Mesenchymal stem cell (in vitro differentiated cells and primary cell): ENCODE measurements at regions not wholly inside any gene's neighbourhood (a gene's known extent, or its start where the extent isn't known, plus 50 kb on each side); places are given as distances from the start of the nearest gene placed in this dataset. TPM values are rescaled to one million over a fixed set of nuclear protein-coding genes. Genes with fewer than 3 reads are reported as not detected.

Source experiments
- DNase-seq: peaks from one replicate; pipeline ENCODE4 v3.0.0-alpha.2; 2013
- H2AFZ ChIP-seq: one replicate; pipeline ENCODE4 v1.6.1; 2013; ENCODE audit warnings: low read depth, mild to moderate bottlenecking, control low read depth, inconsistent platforms, low read length, moderate library complexity
- H2AK5ac ChIP-seq: 2 replicates; pipeline ENCODE4 v1.6.1; 2013; ENCODE audit warnings: low read length, moderate library complexity, mild to moderate bottlenecking, inconsistent platforms; ENCODE audit not compliant: severe bottlenecking
- H2BK120ac ChIP-seq: one replicate; pipeline ENCODE4 v1.6.1; 2013; ENCODE audit warnings: low read depth, mild to moderate bottlenecking, inconsistent platforms, low read length, moderate library complexity
- H2BK12ac ChIP-seq, 2 experiments: one replicate each; pipeline ENCODE4 v1.6.1; 2013; ENCODE audit warnings: inconsistent platforms in 2 of 2, low read length in 2 of 2, mild to moderate bottlenecking in 2 of 2, moderate library complexity in 2 of 2, control low read depth in 1 of 2
- H2BK15ac ChIP-seq: one replicate; pipeline ENCODE4 v1.6.1; 2013; ENCODE audit warnings: mild to moderate bottlenecking, low read depth, inconsistent platforms; ENCODE audit not compliant: poor library complexity, severe bottlenecking
- H2BK5ac ChIP-seq: 2 replicates; pipeline ENCODE4 v1.6.1; 2013; ENCODE audit warnings: low read depth, mild to moderate bottlenecking, low read length, control low read depth, inconsistent platforms; ENCODE audit not compliant: poor library complexity, severe bottlenecking
- H3K14ac ChIP-seq, 2 experiments: one replicate each; pipeline ENCODE4 v1.6.1; 2013; ENCODE audit warnings: inconsistent platforms in 2 of 2, low read length in 2 of 2, control low read depth in 1 of 2, mild to moderate bottlenecking in 1 of 2, moderate library complexity in 1 of 2
- H3K18ac ChIP-seq, 2 experiments: one replicate each; pipeline ENCODE4 v1.6.1; 2013; ENCODE audit warnings: inconsistent platforms in 2 of 2, low read length in 2 of 2, control low read depth in 1 of 2, low read depth in 1 of 2, mild to moderate bottlenecking in 1 of 2
- H3K23ac ChIP-seq, 2 experiments: one replicate each; pipeline ENCODE4 v1.6.1; 2013; ENCODE audit warnings: inconsistent platforms in 2 of 2, low read length in 2 of 2, mild to moderate bottlenecking in 2 of 2, moderate library complexity in 2 of 2, control low read depth in 1 of 2
- H3K27ac ChIP-seq: 2 replicates; pipeline ENCODE4 v1.5.1; 2013; ENCODE audit warnings: mild to moderate bottlenecking, moderate library complexity, low read length, control low read depth, inconsistent platforms; ENCODE audit not compliant: poor library complexity, severe bottlenecking
- H3K27me3 ChIP-seq, 2 experiments: 2 replicates each; pipeline versions ENCODE4 v1.6.1 to v1.7.0; 2013; ENCODE audit warnings: low read length in 2 of 2, mild to moderate bottlenecking in 2 of 2, moderate library complexity in 2 of 2, control low read depth in 1 of 2, inconsistent platforms in 1 of 2; ENCODE audit not compliant: control insufficient read depth in 1 of 2, insufficient read depth in 1 of 2
- H3K36me3 ChIP-seq, 2 experiments: 2 replicates each; pipeline versions ENCODE4 v1.6.1 to v1.7.0; 2013; ENCODE audit warnings: low read length in 2 of 2, control low read depth in 1 of 2, inconsistent platforms in 1 of 2, low read depth in 1 of 2, mild to moderate bottlenecking in 1 of 2; ENCODE audit not compliant: insufficient read depth in 2 of 2, control insufficient read depth in 1 of 2
- H3K4ac ChIP-seq, 2 experiments: one replicate each; pipeline ENCODE4 v1.6.1; 2013; ENCODE audit warnings: inconsistent platforms in 2 of 2, low read length in 2 of 2, mild to moderate bottlenecking in 2 of 2, moderate library complexity in 2 of 2, control low read depth in 1 of 2, low read depth in 1 of 2
- H3K4me1 ChIP-seq: 2 replicates; pipeline ENCODE4 v1.6.1; 2013; ENCODE audit warnings: low read depth, low read length, control low read depth; ENCODE audit not compliant: control insufficient read depth, insufficient read depth
- H3K4me2 ChIP-seq: 2 replicates; pipeline ENCODE4 v1.6.1; 2013; ENCODE audit warnings: low read length, mild to moderate bottlenecking, inconsistent platforms; ENCODE audit not compliant: poor library complexity, severe bottlenecking
- H3K4me3 ChIP-seq, 2 experiments: 2 replicates each; pipeline versions ENCODE4 v1.5.1 to v1.7.0; 2013; ENCODE audit warnings: low read length in 2 of 2, mild to moderate bottlenecking in 2 of 2, control low read depth in 1 of 2, low read depth in 1 of 2; ENCODE audit not compliant: insufficient read depth in 1 of 2
- H3K79me1 ChIP-seq: replicated peaks from 2 replicates; pipeline ENCODE4 v1.6.1; 2013; ENCODE audit warnings: mild to moderate bottlenecking, control low read depth, low read length, inconsistent platforms; ENCODE audit not compliant: poor library complexity, severe bottlenecking
- H3K9ac ChIP-seq: 2 replicates; pipeline ENCODE4 v1.7.0; 2013; ENCODE audit warnings: mild to moderate bottlenecking, low read length, moderate library complexity
- H3K9me3 ChIP-seq: 2 replicates; pipeline ENCODE4 v1.7.0; 2013; ENCODE audit warnings: mild to moderate bottlenecking, low read length; ENCODE audit not compliant: control insufficient read depth
- H4K8ac ChIP-seq: one replicate; pipeline ENCODE4 v1.6.1; 2013; ENCODE audit warnings: inconsistent platforms, mild to moderate bottlenecking, low read length, moderate library complexity
- H4K91ac ChIP-seq: one replicate; pipeline ENCODE4 v1.6.1; 2013; ENCODE audit warnings: mild to moderate bottlenecking, low read length, inconsistent platforms
- WGBS: methylation state at CpG from one replicate; pipeline ENCODE4 v1.1.7; 2013; ENCODE audit warnings: mixed read lengths; 5-methylcytosine and 5-hydroxymethylcytosine counted together
- small RNA-seq: library from polyadenylated mRNA; stranded (forward); fragments of <200 nt; extraction: miRNeasy Mini kit (QIAGEN cat#:217004); gene quantifications from one replicate; pipeline ENCODE3, GENCODE V24; 2013; ENCODE audit warnings: low read depth

DNA sequence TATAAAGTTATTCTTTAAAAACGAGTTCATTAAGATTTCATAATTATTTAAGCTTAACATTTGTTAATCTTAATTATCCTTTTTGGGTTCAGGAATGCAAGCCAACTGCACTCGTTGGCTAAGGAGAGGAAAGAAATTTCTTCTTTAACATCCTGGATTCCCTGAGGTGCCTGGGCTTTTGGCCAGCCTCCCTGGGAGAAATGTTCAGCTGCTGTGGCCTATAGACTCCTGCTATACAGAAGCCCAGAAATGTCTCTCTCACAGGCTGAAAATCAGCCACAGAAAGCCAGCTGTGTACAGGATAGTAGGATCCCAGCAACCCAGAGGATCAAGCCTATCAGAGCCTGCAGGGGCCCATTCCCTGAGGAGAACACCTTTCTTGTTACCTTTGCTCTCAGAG is 430.3 kb downstream of the XIRP2 start:
- H2AK5ac ChIP-seq: no peak overlapping the region
- no peaks in the 10 kb centered on the region for H3K36me3 ChIP-seq
- no peak for DNase-seq
- H3K4me3 ChIP-seq: no peak overlapping the region
- no peak overlapping the region for H3K27ac ChIP-seq
- H3K9me3 ChIP-seq: no peaks in the 10 kb centered on the region
- no peak overlapping the region for H2BK5ac ChIP-seq
- no peak overlapping the region for H4K8ac ChIP-seq
- H3K4me1 ChIP-seq: no peaks in the 10 kb centered on the region
- peaks cover 3% of the 10 kb centered on the region for H3K79me1 ChIP-seq
- no peaks in the 10 kb centered on the region for H3K27me3 ChIP-seq
- H3K23ac ChIP-seq: no peak overlapping the region
- H3K4me2 ChIP-seq: no peak overlapping the region
- no peak overlapping the region for H2AFZ ChIP-seq
- H3K14ac ChIP-seq: no peak overlapping the region
- WGBS: 90% methylated on average over 1 of the region's 2 CpGs
- H2BK15ac ChIP-seq: no peak overlapping the region
- no peak overlapping the region for H4K91ac ChIP-seq
- H3K18ac ChIP-seq: no peak overlapping the region
- no peak overlapping the region for H2BK120ac ChIP-seq
- no peak overlapping the region for H3K9ac ChIP-seq
- no peak overlapping the region for H2BK12ac ChIP-seq
- no peak overlapping the region for H3K4ac ChIP-seq

DNA sequence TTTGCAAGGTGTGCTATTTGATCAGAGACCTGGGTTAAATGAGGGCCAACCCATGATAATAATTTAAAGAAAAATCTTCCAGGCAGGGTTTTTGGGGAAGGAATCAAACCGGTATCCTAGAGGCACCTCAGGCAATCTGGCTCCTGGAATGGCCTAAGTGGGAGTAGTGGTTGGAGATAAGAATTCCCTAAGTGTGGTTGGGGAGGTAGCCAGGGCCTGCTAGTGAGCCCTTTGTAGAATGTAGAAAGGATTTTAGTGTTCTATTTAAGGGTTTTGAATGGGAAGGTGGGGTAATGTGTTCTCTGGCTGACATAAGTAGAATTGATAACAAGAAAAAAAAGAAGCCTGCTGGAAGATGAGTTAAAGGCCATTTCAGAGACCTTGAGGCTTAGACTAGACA is 422.2 kb downstream of the XIRP2 start:
- no peak overlapping the region for H2BK5ac ChIP-seq
- WGBS: 59% methylated on average over 1 of the region's 1 CpG
- H3K4me2 ChIP-seq: no peak overlapping the region
- H3K27ac ChIP-seq: no peak overlapping the region
- no peaks in the 10 kb centered on the region for H3K9me3 ChIP-seq
- no peaks in the 10 kb centered on the region for H3K79me1 ChIP-seq
- no peak overlapping the region for H2AK5ac ChIP-seq
- H3K36me3 ChIP-seq: no peaks in the 10 kb centered on the region
- H4K91ac ChIP-seq: no peak overlapping the region
- H2AFZ ChIP-seq: no peak overlapping the region
- no peak overlapping the region for H3K4me3 ChIP-seq
- H3K4ac ChIP-seq: no peak overlapping the region
- no peak overlapping the region for H3K14ac ChIP-seq
- no peak overlapping the region for H3K23ac ChIP-seq
- H2BK120ac ChIP-seq: no peak overlapping the region
- no peak for DNase-seq
- no peak overlapping the region for H2BK12ac ChIP-seq
- H4K8ac ChIP-seq: no peak overlapping the region
- no peak overlapping the region for H3K18ac ChIP-seq
- H2BK15ac ChIP-seq: no peak overlapping the region
- H3K4me1 ChIP-seq: no peaks in the 10 kb centered on the region
- H3K27me3 ChIP-seq: no peaks in the 10 kb centered on the region
- no peak overlapping the region for H3K9ac ChIP-seq

Small RNAs in the stretch of these regions (small RNA-seq; reads per million reads assigned to genes)
- not detected for gene RNU7-148P
